NOMO-1 treated with dmso at 0.1 percent for 144 hours (cell line): ENCODE measurements at regions not wholly inside any gene's neighbourhood (a gene's known extent, or its start where the extent isn't known, plus 50 kb on each side); places are given as distances from the start of the nearest gene placed in this dataset.
A peak's percentile ranks its signal among the peaks of the same experiment; 100 is the strongest.
"Not testable (repeated sequence)": the region's sequence is repeated elsewhere in the genome, so short reads cannot be mapped to it uniquely, and the experiment has no call there.

Experiments used
- DNase-seq: peaks from one replicate; lab custom pipeline; 2025; ENCODE audit not compliant: unreplicated experiment; lab: John Stamatoyannopoulos, UW

GRCh38 chr3:106338582-106339214 lies 469.9 kb upstream of the CBLB start:
- no peak for DNase-seq

- DNase-seq = no peak
Observed at GRCh38 chr3:106339551-106339950, 470.7 kb upstream of the CBLB start.

- no peak for DNase-seq
Observed at GRCh38 chr3:106341087-106341486, 472.3 kb upstream of the CBLB start.

GRCh38 chr3:106341586-106342162 lies 472.9 kb upstream of the CBLB start:
- no peak for DNase-seq

- DNase-seq = no peak
Observed at GRCh38 chr3:106342386-106342785, 473.6 kb upstream of the CBLB start.

- no peak for DNase-seq
Observed at GRCh38 chr3:106343811-106344210, 475.0 kb upstream of the CBLB start.

GRCh38 chr3:106345353-106346027 lies 476.7 kb upstream of the CBLB start:
- DNase-seq = peak; percentile 25

- DNase-seq = no peak
Observed at GRCh38 chr3:106347350-106347749, 478.5 kb upstream of the CBLB start.

GRCh38 chr3:106348139-106348690 lies 479.4 kb upstream of the CBLB start:
- DNase-seq = no peak

GRCh38 chr3:106349191-106349881 lies 480.5 kb upstream of the CBLB start:
- no peak for DNase-seq

- no peak for DNase-seq
Observed at GRCh38 chr3:106355873-106356272, 487.1 kb upstream of the CBLB start.

- DNase-seq = no peak
Observed at GRCh38 chr3:106359692-106360091, 490.9 kb upstream of the CBLB start.

GRCh38 chr3:106360901-106361300 lies 492.1 kb upstream of the CBLB start:
- not testable (repeated sequence) for DNase-seq

GRCh38 chr3:106364477-106364876 lies 495.7 kb upstream of the CBLB start:
- DNase-seq = no peak

- DNase-seq = no peak
Observed at GRCh38 chr3:106365061-106365691, 496.4 kb upstream of the CBLB start.

GRCh38 chr3:106366352-106366751 lies 497.5 kb upstream of the CBLB start:
- no peak for DNase-seq

- no peak for DNase-seq
Observed at GRCh38 chr3:106367496-106367895, 498.7 kb upstream of the CBLB start.

- no peak for DNase-seq
Observed at GRCh38 chr3:106371221-106371970, 502.6 kb upstream of the CBLB start.

- DNase-seq = no peak
Observed at GRCh38 chr3:106371971-106372805, 503.4 kb upstream of the CBLB start.

- DNase-seq = no peak
Observed at GRCh38 chr3:106372806-106373190, 504.0 kb upstream of the CBLB start.
